IMR-90 (cell line): ENCODE measurements at regions not wholly inside any gene's neighbourhood (a gene's known extent, or its start where the extent isn't known, plus 50 kb on each side); places are given as distances from the start of the nearest gene placed in this dataset.

Source experiments
- ATAC-seq: fragments of 200-7000 bp; cut with Tn5 transposase; 2 replicates; pipeline ENCODE4 v1.9.1; 2020; ENCODE audit warnings: low read depth, mild to moderate bottlenecking, moderate library complexity
- BruUV-seq: library from RNA; stranded (reverse); fragments of 400-500 nt; replicated peaks from 2 replicates; lab custom pipeline; 2021; lab: Mats Ljungman, UMichigan
- CTCF ChIA-PET: fragments of 300-600 bp; formaldehyde crosslinking; extraction: SDS; loops from one replicate; lab custom pipeline; 2021; ENCODE audit warnings: antibody characterized with exemption; lab: Yijun Ruan, JAX
- POLR2A ChIA-PET: fragments of 300-600 bp; sonication (Branson Sonifier 250); formaldehyde crosslinking; loops from one replicate; lab custom pipeline; 2022; ENCODE audit warnings: antibody characterized with exemption; ENCODE audit not compliant: unreplicated experiment; lab: Charles Lee
- DNase-seq: peaks from one replicate; pipeline ENCODE4 v3.0.0; 2013
- H2AFZ ChIP-seq: replicated peaks from 2 replicates; pipeline ENCODE3; 2013; ENCODE audit warnings: low read length, mild to moderate bottlenecking; ENCODE audit not compliant: poor library complexity
- H2AK5ac ChIP-seq: 2 replicates; pipeline ENCODE4 v1.6.1; 2013; ENCODE audit warnings: low read depth, low read length, inconsistent platforms
- H2AK9ac ChIP-seq: replicated peaks from 2 replicates; pipeline ENCODE3; 2013; ENCODE audit warnings: mild to moderate bottlenecking, low read depth, low read length, moderate library complexity; ENCODE audit not compliant: poor library complexity
- H2BK120ac ChIP-seq: 2 replicates; pipeline ENCODE4 v1.6.1; 2013; ENCODE audit warnings: low read depth, low read length, inconsistent platforms
- H2BK15ac ChIP-seq: 3 replicates; pipeline ENCODE4 v1.6.1; 2013; ENCODE audit warnings: low read depth, low read length, inconsistent platforms
- H2BK20ac ChIP-seq: 2 replicates; pipeline ENCODE4 v1.6.1; 2013; ENCODE audit warnings: low read depth, mild to moderate bottlenecking, inconsistent platforms, low read length, moderate library complexity
- H2BK5ac ChIP-seq: 2 replicates; pipeline ENCODE4 v1.6.1; 2013; ENCODE audit warnings: mild to moderate bottlenecking, low read depth, low read length, inconsistent platforms; ENCODE audit not compliant: poor library complexity, severe bottlenecking
- H3K14ac ChIP-seq: replicated peaks from 2 replicates; pipeline ENCODE4 v1.6.1; 2013; ENCODE audit warnings: low read depth, low read length, inconsistent platforms
- H3K18ac ChIP-seq: 2 replicates; pipeline ENCODE4 v1.6.1; 2013; ENCODE audit warnings: low read depth, low read length, control low read depth
- H3K23ac ChIP-seq: 2 replicates; pipeline ENCODE4 v1.6.1; 2013; ENCODE audit warnings: low read depth, low read length, inconsistent platforms
- H3K27ac ChIP-seq: 2 replicates; pipeline ENCODE4 v1.5.1; 2013; ENCODE audit warnings: mild to moderate bottlenecking, control low read depth, low read length; ENCODE audit not compliant: insufficient read depth
- H3K27me3 ChIP-seq: 2 replicates; pipeline ENCODE4 v1.6.1; 2013; ENCODE audit warnings: low read length; ENCODE audit not compliant: control insufficient read depth, insufficient read depth
- H3K36me3 ChIP-seq: 2 replicates; pipeline ENCODE4 v1.6.1; 2013; ENCODE audit warnings: low read length, mixed read lengths; ENCODE audit not compliant: control insufficient read depth, insufficient read depth
- H3K4ac ChIP-seq: 2 replicates; pipeline ENCODE4 v1.6.1; 2013; ENCODE audit warnings: low read depth, low read length, inconsistent platforms
- H3K4me1 ChIP-seq: 2 replicates; pipeline ENCODE4 v1.6.1; 2013; ENCODE audit warnings: low read length, mixed read lengths; ENCODE audit not compliant: control insufficient read depth, insufficient read depth
- H3K4me2 ChIP-seq: 2 replicates; pipeline ENCODE4 v1.6.1; 2013; ENCODE audit warnings: low read depth, mild to moderate bottlenecking, control low read depth, low read length, moderate library complexity
- H3K4me3 ChIP-seq: 2 replicates; pipeline ENCODE4 v1.5.1; 2013; ENCODE audit warnings: low read depth, mild to moderate bottlenecking, control low read depth, low read length, moderate library complexity; ENCODE audit not compliant: insufficient read depth
- H3K56ac ChIP-seq: 2 replicates; pipeline ENCODE4 v1.6.1; 2013; ENCODE audit warnings: low read length, inconsistent platforms; ENCODE audit not compliant: insufficient read depth; ENCODE audit errors: extremely low read depth
- H3K79me1 ChIP-seq, 2 experiments: 2 replicates each; pipeline ENCODE4 v1.6.1; 2013; ENCODE audit warnings: low read length in 2 of 2, inconsistent platforms in 1 of 2, low read depth in 1 of 2
- H3K9ac ChIP-seq: 2 replicates; pipeline ENCODE4 v1.6.1; 2013; ENCODE audit warnings: low read depth, low read length, control low read depth
- H3K9me1 ChIP-seq: 2 replicates; pipeline ENCODE4 v1.6.1; 2013; ENCODE audit warnings: low read length, inconsistent platforms; ENCODE audit not compliant: insufficient read depth
- H3K9me3 ChIP-seq: 2 replicates; pipeline ENCODE4 v1.6.1; 2013; ENCODE audit warnings: low read length; ENCODE audit not compliant: control insufficient read depth, insufficient read depth
- H4K20me1 ChIP-seq: 2 replicates; pipeline ENCODE4 v1.6.1; 2013; ENCODE audit warnings: low read length, inconsistent platforms; ENCODE audit not compliant: insufficient read depth
- H4K5ac ChIP-seq: 2 replicates; pipeline ENCODE4 v1.6.1; 2013; ENCODE audit warnings: mild to moderate bottlenecking, low read depth, low read length, control low read depth
- H4K8ac ChIP-seq, 2 experiments: 2 replicates each; pipeline ENCODE4 v1.6.1; 2013; ENCODE audit warnings: low read depth in 2 of 2, low read length in 2 of 2, control low read depth in 1 of 2, inconsistent platforms in 1 of 2
- H4K91ac ChIP-seq: 2 replicates; pipeline ENCODE4 v1.6.1; 2013; ENCODE audit warnings: low read depth, low read length, inconsistent platforms; ENCODE audit not compliant: insufficient read depth
- BHLHE40 ChIP-seq: fragments of 150-350 bp; IDR thresholded peaks from 2 replicates; pipeline ENCODE4 v1.6.1; 2016; ENCODE audit warnings: mild to moderate bottlenecking, low read depth, low read length
- CEBPB ChIP-seq: IDR thresholded peaks from 2 replicates; pipeline ENCODE4 v1.6.1; 2012; ENCODE audit warnings: low read depth, low read length, improper control_type of control experiment
- CHD1 ChIP-seq: IDR thresholded peaks from 2 replicates; pipeline ENCODE4 v1.6.1; 2012; ENCODE audit warnings: low read depth, low read length, improper control_type of control experiment
- CTCF ChIP-seq: conservative IDR thresholded peaks from 2 replicates; pipeline ENCODE4 v1.5.1; 2012; ENCODE audit warnings: mild to moderate bottlenecking, low read depth, low read length, improper control_type of control experiment
- FOS ChIP-seq: fragments of 150-350 bp; IDR thresholded peaks from 2 replicates; pipeline ENCODE4 v1.6.1; 2016; ENCODE audit warnings: low read depth, low read length
- MAFK ChIP-seq: IDR thresholded peaks from 2 replicates; pipeline ENCODE4 v1.6.1; 2012; ENCODE audit warnings: low read depth, low read length, improper control_type of control experiment
- MAZ ChIP-seq: IDR thresholded peaks from 2 replicates; pipeline ENCODE4 v1.6.1; 2012; ENCODE audit warnings: low read depth, mild to moderate bottlenecking, low read length, improper control_type of control experiment, moderate library complexity, borderline replicate concordance
- NFE2L2 ChIP-seq: fragments of 150-350 bp; IDR thresholded peaks from 2 replicates; pipeline ENCODE4 v1.6.1; 2016; ENCODE audit warnings: low read depth, mild to moderate bottlenecking, low read length
- RCOR1 ChIP-seq: IDR thresholded peaks from 2 replicates; pipeline ENCODE4 v1.6.1; 2012; ENCODE audit warnings: mild to moderate bottlenecking, low read length, improper control_type of control experiment; ENCODE audit not compliant: insufficient replicate concordance
- WGBS, 2 experiments: methylation state at CpG; one replicate each; pipeline versions ENCODE4 v1.1.5 to v1.1.7; 2013; ENCODE audit warnings: missing lambda C conversion rate in 2 of 2; ENCODE audit not compliant: insufficient read length in 1 of 2; ENCODE audit errors: extremely low coverage in 2 of 2; 5-methylcytosine and 5-hydroxymethylcytosine counted together
- dilution Hi-C: fragments of 300-500 bp; cut with HindIII; formaldehyde crosslinking; loops from one replicate; pipeline ENCODE4 v1.14.3; 2018; ENCODE audit warnings: low sequenced_read_pairs; ENCODE audit not compliant: unreplicated experiment
- in situ Hi-C: fragments of 300-500 bp; cut with MboI; formaldehyde crosslinking; loops from 3 replicates; pipeline ENCODE4 v1.14.3; 2019; ENCODE audit warnings: low sequenced_read_pairs, inconsistent platforms, mixed read lengths
- intact Hi-C: fragments of 100-400 bp; cut with micrococcal nuclease; formaldehyde crosslinking; loops from 2 replicates; pipeline ENCODE4 v1.10.0; 2022

GRCh38 chr12:107411792-107412535, 273.6 kb upstream of the PWP1 start:
- Histone ChIP-seq H3K36me3 (no peaks in the 10 kb centered on the region), H2AK9ac (peak overlapping the region; percentile 10), H3K18ac (peak overlapping the region; percentile 59; the same call in 1 of the 2 replicates), H3K4me2 (peak overlapping the region; percentile 44; the same call in 1 of the 2 replicates), H4K91ac (peak overlapping the region; percentile 86), H2BK20ac (peak overlapping the region; percentile 97), H3K9ac (no peak overlapping the region; the same call in 1 of the 2 replicates), H3K4me1 (peaks cover 15% of the 10 kb centered on the region), H4K5ac (peak overlapping the region; percentile 76; the same call in 1 of the 2 replicates), H3K9me1 (peaks cover 14% of the 10 kb centered on the region), H3K79me1 (no peaks in the 10 kb centered on the region), H3K23ac (peak overlapping the region; percentile 78), H2AFZ (no peak overlapping the region), H3K4ac (peak overlapping the region; percentile 92), H3K4me3 (no peak overlapping the region), H3K56ac (peak overlapping the region; percentile 65), H4K8ac (peak overlapping the region; percentile 78 to 90), H2AK5ac (peak overlapping the region; percentile 81), H4K20me1 (no peaks in the 10 kb centered on the region), H2BK120ac (peak overlapping the region; percentile 97), H2BK15ac (peak overlapping the region; percentile 71; the same call in 2 of the 3 replicates), H3K9me3 (no peaks in the 10 kb centered on the region), H3K27me3 (no peaks in the 10 kb centered on the region), H3K14ac (peak overlapping the region; percentile 90), H2BK5ac (peak overlapping the region; percentile 87), H3K27ac (peak overlapping the region; percentile 67)
- POLR2A ChIA-PET: no interaction called here
- intact Hi-C loops (no loop called here), dilution Hi-C loops (no loop called here), in situ Hi-C loops (loop anchor here (10.0 kb wide), 1 partner anchor 193 kb away; no protein-coding TSS in a partner anchor)
- CTCF ChIA-PET: interaction anchor here (1.2 to 1.4 kb wide), 3 partner anchors 36 to 212 kb away, joined by 3 to 4 read pairs (median 4); no protein-coding TSS in a partner anchor
- peak; percentile 73; the same call in 1 of the 2 replicates for TF ChIP-seq MAZ
- TF ChIP-seq RCOR1: peak; percentile 85
- no peak for TF ChIP-seq CTCF
- TF ChIP-seq FOS: peak; percentile 97
- no peak for TF ChIP-seq NFE2L2
- TF ChIP-seq MAFK: no peak
- TF ChIP-seq CHD1: no peak
- TF ChIP-seq BHLHE40: no peak; the same call in 1 of the 2 replicates
- TF ChIP-seq CEBPB: peak; percentile 65; the same call in 1 of the 2 replicates
- WGBS, 2 experiments: 81% methylated on average over 8 of the region's 14 CpGs; no CpG with 5 or more reads in 1 of the 2 experiments
- no TSS peak for BruUV-seq
- peak; percentile 91 for DNase-seq
- ATAC-seq: peak; percentile 95
